HG03432 (cell line): ENCODE measurements at regions not wholly inside any gene's neighbourhood (a gene's known extent, or its start where the extent isn't known, plus 50 kb on each side); places are given as distances from the start of the nearest gene placed in this dataset.
"Not testable (repeated sequence)": the region's sequence is repeated elsewhere in the genome, so short reads cannot be mapped to it uniquely, and the experiment has no call there.

Source experiments
- ATAC-seq: cut with Tn5 transposase; IDR thresholded peaks from one replicate; pipeline ENCODE4 v1.9.1; 2021; ENCODE audit warnings: mild to moderate bottlenecking, moderate library complexity; ENCODE audit not compliant: unreplicated experiment

DNA sequence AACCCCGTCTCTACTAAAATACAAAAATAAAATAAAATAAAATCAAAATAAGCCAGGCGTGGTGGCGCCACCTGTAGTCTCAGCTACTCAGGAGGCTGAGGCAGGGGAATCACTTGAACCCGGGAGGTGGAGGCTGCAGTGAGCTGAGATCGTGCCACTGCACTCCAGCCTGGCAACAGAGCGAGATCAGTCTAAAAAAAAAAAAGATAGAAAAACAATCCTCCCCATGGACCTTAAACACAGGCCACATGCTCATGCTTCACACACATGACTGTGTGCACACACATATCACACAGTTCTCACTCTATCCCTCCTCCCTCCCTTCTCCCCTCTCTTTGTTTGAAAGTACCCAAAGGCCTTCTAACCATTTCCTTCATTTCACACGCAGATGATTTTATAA is 667.6 kb downstream of the UQCRFS1 start:
- not testable (repeated sequence) for ATAC-seq

DNA sequence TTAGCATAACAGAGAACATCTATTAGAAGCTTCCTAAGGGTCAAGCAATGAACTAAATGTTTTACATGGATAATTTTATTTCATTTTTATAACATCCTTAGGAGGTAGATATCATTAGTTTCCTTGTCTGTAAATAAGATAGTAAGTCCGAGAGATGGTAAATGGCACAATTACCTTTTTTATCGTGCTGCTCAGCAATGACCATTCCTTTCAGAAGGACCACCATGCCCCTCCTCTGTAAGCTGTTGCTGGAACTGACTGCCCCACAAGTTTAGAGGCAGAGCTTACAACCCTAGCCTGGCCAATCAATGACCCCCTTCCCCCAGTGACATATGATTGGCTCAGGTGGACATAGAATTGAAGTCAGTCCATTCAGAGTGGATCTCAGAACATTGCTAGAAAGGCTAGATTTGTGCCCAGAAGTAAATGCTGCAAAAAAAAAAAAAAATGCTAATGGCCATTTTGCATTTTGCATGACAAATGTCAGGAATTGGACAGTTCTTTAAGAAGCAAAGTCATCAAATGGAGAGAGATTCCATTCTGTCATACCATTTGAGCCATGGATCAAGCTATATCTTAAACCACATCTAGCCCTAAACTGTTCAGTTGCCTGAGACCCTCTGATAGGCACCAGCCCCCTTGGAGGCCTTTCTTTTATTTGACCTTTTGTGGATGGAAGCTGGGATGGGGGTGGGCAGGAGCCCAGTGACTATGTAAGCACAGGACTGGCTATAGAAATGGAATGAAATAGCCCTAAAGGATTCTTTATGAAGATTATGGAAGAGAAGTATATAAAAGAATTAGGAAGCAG is 668.3 kb downstream of the UQCRFS1 start:
- no peak for ATAC-seq

DNA sequence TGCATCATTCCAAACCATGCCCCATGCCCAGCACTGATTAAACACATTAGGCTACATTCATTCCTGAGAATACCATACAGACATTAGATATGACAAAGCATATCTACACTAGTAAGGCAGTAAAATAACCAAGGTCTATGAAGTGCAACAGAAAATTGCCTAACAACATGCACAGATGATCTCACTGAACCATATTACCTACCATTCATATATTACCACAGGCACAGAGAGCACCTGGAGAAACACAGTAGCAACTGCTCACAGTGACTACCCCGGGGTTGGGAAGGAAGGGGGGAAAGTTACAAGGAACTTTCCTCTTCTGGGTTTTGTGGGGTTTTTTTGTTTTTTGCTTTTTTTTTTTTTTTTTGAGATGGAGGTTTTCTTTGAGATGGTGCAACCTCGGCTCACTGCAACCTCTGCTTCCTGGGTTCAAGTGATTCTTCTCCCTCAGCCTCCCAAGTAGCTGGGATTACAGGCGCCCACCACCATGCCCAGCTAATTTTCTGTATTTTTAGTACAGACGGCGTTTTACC is 669.6 kb downstream of the UQCRFS1 start:
- ATAC-seq: no peak

DNA sequence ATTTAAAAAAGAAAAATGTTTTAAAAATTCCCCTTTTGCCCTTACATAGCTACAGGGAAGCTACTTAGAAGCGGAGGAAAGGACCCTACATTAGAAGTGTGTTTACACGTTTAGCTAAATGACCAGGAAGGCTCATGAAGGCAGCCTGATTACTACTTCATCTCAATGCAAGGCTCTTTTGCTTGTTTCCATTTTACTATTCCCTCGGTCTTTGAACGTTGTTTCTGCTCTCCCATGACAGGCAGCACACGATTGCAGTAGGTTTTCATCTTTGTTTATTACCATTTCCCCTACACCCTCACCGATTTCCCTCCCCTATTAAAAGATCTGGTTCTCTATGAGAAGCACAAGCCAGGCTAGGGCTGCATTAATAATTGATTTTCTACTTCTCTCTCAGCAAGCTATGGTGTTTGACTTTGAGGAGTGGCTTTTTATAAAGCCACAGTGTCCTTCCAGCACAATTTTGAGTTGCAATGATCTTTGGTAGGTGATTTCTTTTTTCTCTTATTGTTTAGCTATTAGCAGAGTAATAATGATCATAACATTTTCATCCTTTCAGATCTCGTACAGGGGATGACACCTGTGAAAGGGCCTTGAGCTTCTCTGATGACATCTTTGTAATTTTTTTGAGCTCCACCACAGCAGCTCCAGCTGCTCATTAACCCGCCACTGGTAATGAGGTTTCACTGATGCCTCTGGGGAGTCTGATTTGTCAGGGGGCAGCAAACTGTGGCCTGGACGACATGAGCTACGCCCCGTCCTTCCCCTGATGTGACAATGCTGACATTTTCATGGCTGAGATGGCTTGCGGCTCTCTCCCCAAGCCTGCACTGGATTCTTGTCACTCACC is 670.3 kb downstream of the UQCRFS1 start:
- ATAC-seq: no peak

DNA sequence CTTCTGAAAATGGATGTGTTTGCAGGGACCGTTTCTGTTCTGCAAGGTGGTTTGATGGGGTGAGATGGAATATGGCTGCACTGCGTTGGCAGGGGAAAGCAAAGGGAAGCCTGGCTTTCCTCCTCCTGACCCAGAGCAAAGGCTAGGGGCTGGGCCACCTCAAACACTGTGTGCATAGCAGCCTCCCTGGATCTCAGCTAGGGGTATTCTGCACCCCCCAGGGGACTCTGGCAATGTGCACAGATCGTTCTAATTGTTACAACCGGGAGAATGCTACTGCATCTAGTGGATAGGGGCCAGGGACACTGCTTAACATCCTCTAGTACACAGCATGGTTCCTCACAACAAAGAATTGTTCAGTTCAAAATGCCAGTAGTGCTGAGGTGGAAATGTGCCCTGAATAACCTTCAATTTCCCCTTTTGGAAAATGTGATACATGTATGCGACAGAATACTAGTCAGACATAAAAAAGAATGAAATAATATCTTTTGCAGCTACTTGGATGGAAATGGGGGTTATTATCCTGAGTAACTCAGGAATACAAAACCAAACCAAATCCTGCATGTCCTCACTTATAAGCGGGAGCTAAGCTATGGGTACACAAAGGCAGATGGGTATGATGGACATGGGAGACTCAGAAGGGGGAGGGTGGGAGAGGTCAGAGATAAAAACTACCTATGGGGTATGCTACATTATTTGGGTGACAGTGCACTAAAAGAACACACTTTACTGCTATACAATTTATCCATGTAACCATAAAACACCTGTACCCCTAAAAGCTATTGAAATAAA is 671.2 kb downstream of the UQCRFS1 start:
- ATAC-seq: no peak

DNA sequence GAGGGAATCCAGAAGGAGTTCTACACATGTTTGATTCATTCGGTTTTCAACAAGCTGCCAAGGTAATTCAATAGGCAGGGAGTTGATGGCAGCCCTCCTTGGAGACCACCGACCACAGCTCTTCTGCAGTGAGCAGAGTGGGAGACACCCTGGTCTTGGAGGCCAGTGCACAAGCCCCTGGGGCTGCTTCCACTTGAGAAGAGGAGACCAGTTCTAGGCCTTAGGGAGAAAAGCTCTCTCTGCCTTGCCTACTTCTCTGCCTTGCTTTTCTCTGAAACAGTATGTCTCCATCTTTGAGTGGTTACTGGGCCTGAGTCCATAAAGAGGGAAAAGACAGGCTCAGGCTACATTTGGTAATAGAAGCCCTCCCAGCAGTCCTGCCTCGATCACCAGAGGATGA is 671.9 kb downstream of the UQCRFS1 start:
- no peak for ATAC-seq

DNA sequence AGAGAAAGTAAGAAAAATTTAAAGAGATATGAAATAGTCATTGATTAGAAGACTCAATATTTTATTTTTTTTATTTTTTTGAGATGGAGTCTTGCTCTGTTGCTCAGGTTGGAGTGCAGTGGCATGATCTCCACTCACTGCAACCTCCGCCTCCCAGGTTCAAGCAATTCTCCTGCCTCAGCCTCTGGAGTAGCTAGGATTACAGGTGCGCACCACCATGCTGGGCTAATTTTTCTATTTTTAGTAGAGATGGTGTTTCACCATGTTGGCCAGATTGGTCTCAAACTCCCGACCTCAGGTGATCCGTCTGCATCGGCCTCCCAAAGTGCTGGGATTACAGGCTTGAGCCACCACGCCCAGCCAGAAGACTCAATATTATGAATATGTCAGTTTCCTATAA is 672.6 kb downstream of the UQCRFS1 start:
- ATAC-seq: not testable (repeated sequence)

DNA sequence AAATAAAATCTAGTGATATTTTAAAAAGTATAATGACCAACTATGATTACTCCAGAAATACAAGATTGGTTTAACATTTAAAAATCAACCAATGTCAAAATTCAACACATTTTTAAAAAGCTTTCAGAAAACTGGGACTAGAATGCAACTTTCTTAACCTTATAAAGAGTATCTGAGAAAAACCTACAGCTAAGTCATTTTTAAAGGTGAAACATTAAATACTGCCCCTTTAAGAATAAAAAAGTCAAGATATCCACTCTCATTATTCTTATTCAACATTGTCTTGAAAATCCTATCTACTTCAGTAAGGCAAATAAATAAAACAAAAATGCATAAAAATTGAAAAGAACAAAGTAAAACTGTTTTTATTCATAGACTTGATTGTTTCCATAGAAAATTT is 673.2 kb downstream of the UQCRFS1 start:
- ATAC-seq: no peak

DNA sequence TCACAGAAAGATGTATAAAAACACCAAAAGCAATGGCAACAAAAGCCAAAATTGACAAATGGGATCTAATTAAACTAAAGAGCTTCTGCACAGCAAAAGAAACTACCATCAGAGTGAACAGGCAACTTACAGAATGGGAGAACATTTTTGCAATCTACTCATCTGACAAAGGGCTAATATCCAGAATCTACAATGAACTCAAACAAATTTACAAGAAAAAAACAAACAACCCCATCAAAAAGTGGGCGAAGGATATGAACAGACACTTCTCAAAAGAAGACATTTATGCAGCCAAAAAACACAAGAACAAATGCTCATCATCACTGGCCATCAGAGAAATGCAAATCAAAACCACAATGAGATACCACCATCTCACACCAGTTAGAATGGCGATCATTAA is 674.4 kb downstream of the UQCRFS1 start:
- not testable (repeated sequence) for ATAC-seq

DNA sequence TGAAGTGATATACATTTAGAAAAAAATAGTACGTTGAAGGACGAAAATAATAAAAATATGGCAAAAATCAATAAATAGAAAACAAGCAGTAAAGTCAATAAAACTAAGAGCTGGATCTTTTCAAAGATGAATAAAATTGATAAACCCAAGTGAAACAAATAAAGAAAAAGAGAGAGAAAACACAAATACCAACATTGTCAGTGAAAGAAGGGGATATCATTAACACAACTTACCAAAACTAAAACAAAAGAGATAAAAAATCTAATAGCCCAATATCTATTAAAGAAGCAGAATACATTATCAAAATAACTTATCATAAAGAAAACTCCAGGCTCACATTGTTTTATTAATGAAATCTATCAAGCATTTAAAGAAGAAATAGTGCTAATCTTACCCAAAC is 675.1 kb downstream of the UQCRFS1 start:
- no peak for ATAC-seq

DNA sequence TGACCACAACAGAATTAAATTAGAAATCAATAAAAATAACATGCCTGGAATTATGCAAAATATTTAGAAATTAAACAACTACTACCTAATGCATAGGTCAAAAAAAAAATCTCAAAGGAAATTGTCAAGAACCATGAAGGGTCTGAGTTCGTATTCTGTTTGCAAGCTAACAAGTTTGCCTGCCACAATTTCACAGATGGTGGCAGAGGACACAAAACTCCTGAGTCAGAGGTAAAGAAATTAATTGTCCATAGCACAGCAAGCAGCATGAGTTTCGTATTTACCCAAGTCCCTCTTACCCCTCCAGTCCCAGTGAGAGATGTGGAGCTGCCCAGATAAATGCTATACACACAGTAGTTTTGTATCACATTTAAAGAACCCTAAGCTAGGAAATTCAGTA is 675.9 kb downstream of the UQCRFS1 start:
- no peak for ATAC-seq

DNA sequence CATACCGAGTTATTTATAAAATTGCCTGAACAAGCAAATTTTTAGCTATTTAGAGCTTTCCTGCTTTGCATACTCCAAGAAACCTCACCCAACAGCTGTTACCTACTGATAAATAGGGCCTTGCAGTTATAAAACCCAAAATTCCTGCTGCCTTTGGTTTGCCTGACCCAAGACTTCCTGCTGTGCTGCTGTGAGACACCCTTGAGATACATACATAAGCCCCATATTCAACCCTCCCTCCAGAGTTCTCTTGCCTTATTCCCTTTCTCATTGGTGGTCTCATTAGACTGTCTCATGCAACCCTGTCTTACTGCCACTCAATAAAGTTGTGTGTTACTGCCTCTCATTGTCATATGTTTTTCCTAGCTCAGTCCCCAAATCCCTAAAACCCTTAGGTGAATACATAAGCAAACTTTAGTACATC is 677.6 kb downstream of the UQCRFS1 start:
- no peak for ATAC-seq

DNA sequence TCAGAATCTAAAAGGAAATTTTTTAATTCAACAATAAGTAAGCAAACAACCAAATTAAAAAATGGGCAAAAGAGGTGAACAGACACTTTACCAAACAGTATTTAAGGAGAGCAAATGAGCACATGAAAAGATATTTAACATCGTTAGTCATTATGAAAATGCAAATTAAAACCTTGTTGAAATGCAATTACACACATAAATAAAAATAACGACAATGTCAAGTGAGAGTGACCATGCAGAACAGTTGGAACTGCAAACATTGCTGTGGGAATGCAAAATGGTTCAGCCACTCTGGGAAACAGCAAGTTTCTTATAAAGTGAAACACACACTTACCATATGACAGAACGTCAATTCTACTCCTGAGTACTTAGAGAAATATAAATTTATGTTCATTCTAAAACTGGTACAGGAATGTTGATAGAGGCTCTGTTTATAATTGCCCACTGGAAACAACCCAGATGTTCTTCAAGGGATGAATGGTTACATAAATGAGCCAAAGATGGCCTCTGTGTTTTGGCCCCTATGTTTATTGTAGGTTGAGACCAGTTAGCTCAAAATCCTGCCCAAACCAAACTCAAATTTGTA is 678.1 kb downstream of the UQCRFS1 start:
- ATAC-seq: no peak

DNA sequence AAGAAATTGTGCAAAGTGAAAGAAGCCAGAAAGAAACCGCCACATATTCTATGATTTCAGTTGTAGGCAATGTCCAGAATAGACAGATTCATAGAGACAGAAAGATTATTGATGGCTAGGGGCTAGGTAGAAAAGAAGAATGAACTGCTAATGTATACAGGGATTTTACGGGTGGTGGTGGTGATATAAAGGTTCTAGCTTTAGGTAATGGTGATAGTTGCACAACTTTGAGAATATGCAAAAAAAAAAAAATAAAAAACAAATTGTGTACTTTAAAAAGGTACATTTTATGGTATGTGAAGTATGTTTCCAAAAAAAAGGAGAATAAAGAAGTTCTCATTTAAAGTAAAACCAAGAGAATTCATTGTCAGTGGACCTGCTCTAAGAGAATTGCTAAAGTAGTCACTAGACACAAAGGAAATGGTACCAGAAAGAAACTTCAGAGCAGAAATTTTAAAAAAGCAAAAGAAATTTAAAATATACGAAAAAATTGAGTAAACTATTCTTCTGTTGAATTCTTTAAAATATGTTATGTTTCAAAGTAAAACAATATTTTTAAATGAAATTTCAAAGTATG is 680.1 kb downstream of the UQCRFS1 start:
- ATAC-seq: no peak

DNA sequence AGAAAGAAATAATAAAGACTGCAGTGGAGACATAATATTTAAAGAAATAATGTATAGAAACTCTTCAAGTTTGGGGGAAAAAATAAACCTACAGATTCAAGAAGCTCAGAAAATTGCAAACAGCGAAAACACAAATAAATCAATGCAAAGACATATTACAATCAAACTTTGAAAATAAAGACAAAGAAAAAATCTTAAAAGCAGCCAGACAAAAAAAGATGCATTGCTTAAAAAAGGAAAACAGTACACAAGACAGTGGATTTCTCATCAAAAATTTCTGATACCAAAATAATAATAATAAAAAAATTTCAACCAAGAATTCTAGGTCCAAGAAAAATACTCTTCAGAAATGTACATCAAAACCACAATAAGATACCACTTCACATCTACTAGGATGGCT is 681.0 kb downstream of the UQCRFS1 start:
- no peak for ATAC-seq

DNA sequence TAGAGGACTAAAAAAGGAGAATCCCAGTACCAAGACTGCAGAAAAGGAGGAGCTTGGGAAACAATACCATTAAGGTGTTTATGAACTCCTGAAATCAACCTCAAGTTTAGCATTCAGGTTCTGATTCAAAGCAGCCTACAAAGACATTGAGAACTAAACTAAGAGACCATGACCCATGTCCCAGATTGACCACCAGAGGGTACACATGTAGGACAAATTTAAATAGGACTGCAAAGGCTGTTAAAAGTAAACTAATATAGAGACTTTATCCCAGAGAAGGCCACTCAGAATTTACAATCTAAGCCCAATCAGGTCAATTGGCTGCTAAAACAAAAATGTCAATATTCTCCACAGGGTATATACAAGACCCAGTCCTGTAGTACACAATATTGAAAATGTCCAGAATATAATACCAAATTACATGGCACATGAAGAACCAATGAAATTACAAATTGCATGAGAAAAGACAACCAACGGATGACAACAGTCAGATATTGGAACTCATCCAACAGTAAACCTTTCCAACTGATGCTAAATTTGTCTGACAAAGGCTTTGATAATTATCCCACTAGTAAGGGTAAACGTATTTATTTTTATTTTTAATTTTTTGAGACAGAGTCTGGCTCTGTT is 682.4 kb downstream of the UQCRFS1 start:
- no peak for ATAC-seq

DNA sequence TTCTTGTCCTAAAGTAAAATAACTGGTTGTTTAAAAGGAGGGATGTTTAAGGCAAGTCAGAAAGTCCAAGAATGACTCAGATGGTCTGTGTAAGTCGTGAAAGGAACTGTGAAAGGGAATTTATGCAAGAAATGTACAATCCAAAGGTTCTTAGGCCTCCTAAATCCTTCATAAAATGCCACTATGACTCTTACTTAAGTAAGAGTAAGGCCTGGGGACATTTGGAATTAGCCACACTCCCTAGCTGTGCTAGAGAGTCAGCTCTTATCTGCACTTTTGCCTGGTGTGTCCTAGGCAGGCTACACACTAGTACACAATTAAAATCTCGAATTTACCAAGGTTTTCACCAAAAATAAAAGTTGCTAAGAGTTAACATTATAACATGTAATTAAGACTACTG is 686.9 kb downstream of the UQCRFS1 start:
- no peak for ATAC-seq

DNA sequence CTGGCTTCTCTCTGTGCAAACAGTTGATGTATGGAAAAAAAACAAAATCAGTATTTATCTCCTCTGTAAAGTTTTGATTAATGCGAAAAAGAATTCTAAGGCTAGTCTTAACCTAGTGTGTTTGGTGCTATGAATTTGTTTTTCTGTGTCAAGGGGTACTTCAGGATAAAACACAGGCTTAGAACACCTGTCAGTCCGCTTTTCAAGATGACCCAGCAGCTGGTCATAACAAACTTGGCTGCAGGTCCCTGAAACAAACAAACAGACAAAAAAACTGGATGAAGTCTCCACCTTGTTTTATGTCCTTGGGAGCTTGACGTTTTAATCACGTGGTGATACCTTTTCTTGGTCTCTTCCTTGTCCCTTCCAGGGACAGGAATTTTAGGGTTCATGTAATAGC is 689.3 kb downstream of the UQCRFS1 start:
- no peak for ATAC-seq

DNA sequence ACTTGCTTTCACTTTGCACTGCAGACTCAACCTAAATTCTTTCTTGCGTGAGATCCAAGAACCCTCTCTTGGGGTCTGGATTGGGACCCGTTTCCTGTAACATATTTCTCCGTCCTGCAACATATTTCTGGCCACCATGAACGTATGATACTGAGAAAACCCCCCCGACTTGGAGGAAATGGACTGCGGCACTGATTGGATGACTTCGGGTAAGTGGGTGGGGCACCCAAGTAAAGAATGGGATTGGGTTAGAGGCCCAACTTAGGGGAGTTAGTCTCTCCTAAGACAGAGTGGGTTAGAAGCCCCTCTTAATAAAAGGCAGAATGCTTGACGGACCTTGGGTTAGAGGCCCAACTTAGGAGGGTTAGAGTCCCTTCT is 690.4 kb downstream of the UQCRFS1 start:
- ATAC-seq: no peak
